Esophagus squamous epithelium (tissue), 5 donors: ENCODE measurements at regions not wholly inside any gene's neighbourhood (a gene's known extent, or its start where the extent isn't known, plus 50 kb on each side); places are given as distances from the start of the nearest gene placed in this dataset.
"Not testable (repeated sequence)": the region's sequence is repeated elsewhere in the genome, so short reads cannot be mapped to it uniquely, and the experiment has no call there.

Experiments
- DNase-seq: peaks from one replicate; lab custom pipeline; 2025; lab: John Stamatoyannopoulos, UW
- H3K27ac ChIP-seq, 4 donors: fragments of 200-600 bp; sonication (generic); one replicate each; pipeline ENCODE4 v1.5.1; 2016 to 2019; ENCODE audit warnings: mild to moderate bottlenecking in 1 of 4
- H3K27me3 ChIP-seq, 4 donors: fragments of 200-600 bp; sonication (generic); 1 replicate in 3 of 4; 2 replicates in 1 of 4; pipeline versions ENCODE4 v1.5.1 to v1.6.0; 2017 to 2021; ENCODE audit warnings: antibody characterized with exemption in 1 of 4
- H3K36me3 ChIP-seq, 3 donors: fragments of 200-600 bp; sonication (generic); one replicate each; pipeline ENCODE4 v1.5.1; 2016 to 2019
- H3K4me1 ChIP-seq, 3 donors: fragments of 200-600 bp; sonication (generic); one replicate each; pipeline ENCODE4 v1.5.1; 2017 to 2019
- H3K4me3 ChIP-seq, 4 donors: fragments of 200-600 bp; sonication (generic); 1 replicate in 3 of 4; 2 replicates in 1 of 4; pipeline ENCODE4 v1.5.1; 2016 to 2019; ENCODE audit warnings: mild to moderate bottlenecking in 2 of 4, moderate library complexity in 1 of 4
- H3K9me3 ChIP-seq, 3 donors: fragments of 200-600 bp; sonication (generic); one replicate each; pipeline ENCODE4 v1.5.1; 2016 to 2019
- POLR2A ChIP-seq, 4 donors: fragments of 450-650 bp; IDR thresholded peaks; one replicate each; pipeline ENCODE4 v1.6.1; 2017; ENCODE audit warnings: antibody characterized with exemption in 4 of 4, mild to moderate bottlenecking in 4 of 4, moderate library complexity in 3 of 4
- WGBS, 2 donors: methylation state at CpG; one replicate each; pipeline ENCODE4 v1.1.5; 2018; 5-methylcytosine and 5-hydroxymethylcytosine counted together
- intact Hi-C: fragments of 100-400 bp; cut with DNase I; formaldehyde crosslinking; loops from one replicate; pipeline ENCODE4 v1.15.0; 2022
- TF ChIP-seq, protein P1 (sequence below), 6 experiments: fragments of 450-650 bp in 4 of 6; fragments of 200-600 bp in 2 of 6; sonication (generic) in 2 of 6; IDR thresholded peaks; one replicate each; pipeline ENCODE4 v1.5.1; 2016 to 2019; ENCODE audit warnings: antibody characterized with exemption in 6 of 6, mild to moderate bottlenecking in 4 of 6, moderate library complexity in 4 of 6
- donor health status: DM: yes; HTN: yes; CAD: no.

DNA sequence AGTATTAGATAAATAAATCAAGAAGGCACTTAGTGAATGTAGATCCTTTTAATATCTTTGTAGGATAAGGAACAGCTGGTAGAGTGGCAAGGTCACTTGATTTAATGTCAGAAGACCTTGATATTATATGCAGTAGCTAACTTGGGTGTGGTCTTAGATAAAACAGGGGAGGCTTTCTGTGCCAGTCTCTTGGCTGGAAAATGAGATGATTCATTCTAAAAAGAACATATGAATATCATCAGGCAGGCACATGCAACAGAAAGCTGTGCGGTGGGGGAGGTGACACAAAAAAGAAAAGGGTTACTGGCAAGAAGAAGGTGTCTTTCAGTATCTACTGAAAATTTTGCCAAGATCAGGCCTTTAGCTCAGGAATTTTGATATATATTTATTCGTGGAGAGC lies 931.7 kb upstream of the CELF4 start:
- intact Hi-C loops = no loop called here
- no peak overlapping the region for H3K4me3 ChIP-seq
- H3K27ac ChIP-seq = no peak overlapping the region
- H3K9me3 ChIP-seq = no peaks in the 10 kb centered on the region
- 22 to 25% methylated on average over 2 of the region's 2 CpGs for WGBS, 2 donors
- H3K36me3 ChIP-seq = no peaks in the 10 kb centered on the region
- no peak for DNase-seq
- H3K27me3 ChIP-seq = no peaks in the 10 kb centered on the region
- H3K4me1 ChIP-seq = peaks cover 0 to 6% (median 0%) of the 10 kb centered on the region in 3 donors
- TF ChIP-seq POLR2A (IDR thresholded peaks at IDR 0.05) = no peak
- TF ChIP-seq, protein P1, sequence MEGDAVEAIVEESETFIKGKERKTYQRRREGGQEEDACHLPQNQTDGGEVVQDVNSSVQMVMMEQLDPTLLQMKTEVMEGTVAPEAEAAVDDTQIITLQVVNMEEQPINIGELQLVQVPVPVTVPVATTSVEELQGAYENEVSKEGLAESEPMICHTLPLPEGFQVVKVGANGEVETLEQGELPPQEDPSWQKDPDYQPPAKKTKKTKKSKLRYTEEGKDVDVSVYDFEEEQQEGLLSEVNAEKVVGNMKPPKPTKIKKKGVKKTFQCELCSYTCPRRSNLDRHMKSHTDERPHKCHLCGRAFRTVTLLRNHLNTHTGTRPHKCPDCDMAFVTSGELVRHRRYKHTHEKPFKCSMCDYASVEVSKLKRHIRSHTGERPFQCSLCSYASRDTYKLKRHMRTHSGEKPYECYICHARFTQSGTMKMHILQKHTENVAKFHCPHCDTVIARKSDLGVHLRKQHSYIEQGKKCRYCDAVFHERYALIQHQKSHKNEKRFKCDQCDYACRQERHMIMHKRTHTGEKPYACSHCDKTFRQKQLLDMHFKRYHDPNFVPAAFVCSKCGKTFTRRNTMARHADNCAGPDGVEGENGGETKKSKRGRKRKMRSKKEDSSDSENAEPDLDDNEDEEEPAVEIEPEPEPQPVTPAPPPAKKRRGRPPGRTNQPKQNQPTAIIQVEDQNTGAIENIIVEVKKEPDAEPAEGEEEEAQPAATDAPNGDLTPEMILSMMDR (IDR thresholded peaks at IDR 0.05) = no peak

DNA sequence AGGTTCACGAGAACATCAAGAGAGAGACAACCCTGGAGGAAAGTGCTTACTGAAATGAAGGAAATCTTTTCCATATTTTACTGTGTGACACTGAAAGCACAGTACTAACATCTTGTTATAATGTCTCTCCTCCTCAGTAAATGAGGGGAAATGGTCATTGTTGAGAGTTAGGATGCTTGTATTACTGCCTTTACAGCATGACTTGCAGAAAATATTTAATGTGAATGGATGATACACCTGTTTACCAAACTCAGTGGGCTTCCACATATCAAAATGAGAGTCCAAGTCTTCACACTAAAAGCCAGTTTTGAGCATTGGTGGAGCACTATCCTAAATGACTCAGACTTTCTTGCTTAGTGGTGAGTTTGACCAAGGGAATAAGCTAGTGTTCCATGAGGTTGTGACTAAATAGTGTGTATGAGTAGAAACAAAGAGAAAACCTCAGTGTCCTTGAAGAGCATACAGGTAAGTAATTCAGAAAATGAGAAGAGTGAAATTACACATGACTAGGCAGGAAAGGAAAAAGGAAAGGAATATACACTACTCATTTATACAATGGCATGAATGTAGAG lies 930.7 kb upstream of the CELF4 start:
- intact Hi-C loops = no loop called here
- 80 to 88% methylated on average over 1 of the region's 1 CpG for whole genome bisulfite sequencing, 2 donors
- no peak for DNase-seq
- Histone ChIP-seq H3K27ac (no peak overlapping the region), H3K4me1 (peaks cover 0 to 6% (median 0%) of the 10 kb centered on the region in 3 donors), H3K36me3 (no peaks in the 10 kb centered on the region), H3K4me3 (no peak overlapping the region), H3K27me3 (no peaks in the 10 kb centered on the region), H3K9me3 (no peaks in the 10 kb centered on the region)
- TF ChIP-seq POLR2A (IDR thresholded peaks at IDR 0.05) = no peak
- TF ChIP-seq, protein P1 (IDR thresholded peaks at IDR 0.05) = no peak

DNA sequence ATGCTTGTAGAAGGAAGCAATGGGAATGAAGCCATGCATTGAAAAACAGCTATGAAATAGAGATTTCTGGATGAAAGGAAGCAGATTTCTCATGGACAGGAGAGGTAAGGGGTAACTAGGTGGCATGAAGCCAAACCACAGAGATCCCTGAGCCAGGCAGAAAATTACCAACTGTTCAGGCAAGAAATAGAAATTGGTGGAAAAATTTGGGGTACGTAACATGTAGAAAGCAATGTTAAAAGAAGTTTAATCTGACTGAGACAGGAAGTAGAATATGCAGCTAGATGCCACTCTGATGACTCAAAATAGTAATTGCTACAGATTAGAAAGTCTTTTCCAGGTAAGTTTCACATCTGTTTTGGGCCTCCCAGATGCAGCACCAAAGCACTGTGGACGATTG lies 928.5 kb upstream of the CELF4 start:
- no peak for DNase-seq
- 16 to 17% methylated on average over 2 of the region's 2 CpGs for WGBS, 2 donors
- no peaks in the 10 kb centered on the region for H3K27me3 ChIP-seq
- H3K4me1 ChIP-seq = peaks cover 0 to 6% (median 0%) of the 10 kb centered on the region in 3 donors
- TF ChIP-seq POLR2A (IDR thresholded peaks at IDR 0.05) = no peak
- TF ChIP-seq, protein P1 (IDR thresholded peaks at IDR 0.05) = no peak
- H3K4me3 ChIP-seq = no peak overlapping the region
- no peaks in the 10 kb centered on the region for H3K9me3 ChIP-seq
- intact Hi-C loops = no loop called here
- H3K36me3 ChIP-seq = no peaks in the 10 kb centered on the region
- H3K27ac ChIP-seq = no peak overlapping the region

DNA sequence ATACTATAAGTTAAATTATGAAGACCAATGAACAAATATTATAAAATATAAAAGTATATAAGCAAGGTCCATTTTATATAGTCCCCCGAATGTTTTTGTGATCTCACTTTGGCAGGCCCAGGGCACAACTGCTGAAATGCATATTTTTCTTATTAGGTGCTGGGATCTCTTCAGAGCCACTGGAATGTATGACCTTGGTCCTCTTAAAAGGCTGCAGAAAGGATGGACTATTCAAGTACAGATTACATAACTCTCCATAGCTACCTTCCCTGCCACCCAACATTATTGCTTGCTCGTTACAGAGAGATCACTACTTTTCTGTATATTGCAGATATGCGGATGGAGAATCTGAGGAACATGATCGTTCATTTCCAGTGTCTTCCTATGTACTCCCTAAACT lies 925.6 kb upstream of the CELF4 start:
- WGBS, 2 donors = 90 to 95% methylated on average over 4 of the region's 4 CpGs
- Histone ChIP-seq H3K9me3 (no peaks in the 10 kb centered on the region), H3K36me3 (no peaks in the 10 kb centered on the region), H3K27ac (no peak overlapping the region), H3K27me3 (no peaks in the 10 kb centered on the region), H3K4me1 (no peaks in the 10 kb centered on the region), H3K4me3 (no peak overlapping the region)
- TF ChIP-seq, protein P1 (IDR thresholded peaks at IDR 0.05) = no peak
- TF ChIP-seq POLR2A (IDR thresholded peaks at IDR 0.05) = no peak
- DNase-seq = no peak
- intact Hi-C loops = no loop called here

DNA sequence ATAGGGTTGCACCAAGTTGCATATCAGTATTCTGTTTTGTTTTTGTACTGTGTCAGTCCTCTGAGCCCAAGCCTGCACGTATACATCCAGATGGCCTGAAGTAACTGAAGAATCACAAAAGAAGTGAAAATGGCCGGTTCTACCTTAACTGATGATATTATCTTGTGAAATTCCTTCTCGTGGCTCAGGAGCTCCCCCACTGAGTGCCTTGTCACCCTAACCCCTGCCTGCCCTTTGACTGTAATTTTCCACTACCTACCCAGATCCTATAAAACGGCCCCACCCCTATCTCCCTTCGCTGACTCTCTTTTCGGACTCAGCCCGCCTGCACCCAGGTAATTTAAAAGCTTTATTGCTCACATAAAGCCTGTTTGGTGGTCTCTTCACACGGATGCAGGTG lies 924.1 kb upstream of the CELF4 start:
- H3K4me3 ChIP-seq, intact Hi-C loops, H3K9me3 ChIP-seq, DNase-seq, H3K36me3 ChIP-seq, H3K27ac ChIP-seq, H3K4me1 ChIP-seq, H3K27me3 ChIP-seq: not testable (repeated sequence)
- 73 to 80% methylated on average over 8 of the region's 8 CpGs for WGBS, 2 donors

DNA sequence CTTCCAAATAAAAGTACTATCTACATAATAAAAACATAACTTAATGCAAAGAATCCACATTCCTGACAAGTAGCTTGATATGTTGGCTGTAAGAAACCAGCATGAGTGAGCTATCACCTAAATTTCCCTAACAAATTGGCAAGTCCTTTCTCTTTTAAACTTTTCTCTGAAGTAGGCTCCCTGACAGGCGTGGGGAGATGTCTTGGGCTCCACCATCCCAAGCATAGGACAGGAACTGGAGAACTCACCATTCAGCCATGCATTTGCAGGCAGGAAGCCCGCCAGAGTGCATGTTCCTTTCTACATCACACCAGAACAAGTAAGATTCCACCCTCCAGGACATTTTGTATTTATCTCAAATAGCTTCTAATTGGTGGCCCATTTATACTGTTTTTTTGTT lies 921.9 kb upstream of the CELF4 start:
- H3K4me1 ChIP-seq = no peaks in the 10 kb centered on the region
- no peak overlapping the region for H3K4me3 ChIP-seq
- no peak overlapping the region for H3K27ac ChIP-seq
- 65 to 77% methylated on average over 2 of the region's 2 CpGs for WGBS, 2 donors
- no peaks in the 10 kb centered on the region for H3K36me3 ChIP-seq
- no peak for DNase-seq
- intact Hi-C loops = no loop called here
- no peaks in the 10 kb centered on the region for H3K9me3 ChIP-seq
- no peaks in the 10 kb centered on the region for H3K27me3 ChIP-seq
- TF ChIP-seq POLR2A (IDR thresholded peaks at IDR 0.05) = no peak
- TF ChIP-seq, protein P1 (IDR thresholded peaks at IDR 0.05) = no peak
